IMR-90 (cell line): ENCODE measurements at regions not wholly inside any gene's neighbourhood (a gene's known extent, or its start where the extent isn't known, plus 50 kb on each side); places are given as distances from the start of the nearest gene placed in this dataset.

Experiments
- ATAC-seq: fragments of 200-7000 bp; cut with Tn5 transposase; 2 replicates; pipeline ENCODE4 v1.9.1; 2020; ENCODE audit warnings: low read depth, mild to moderate bottlenecking, moderate library complexity
- BruUV-seq: library from RNA; stranded (reverse); fragments of 400-500 nt; replicated peaks from 2 replicates; lab custom pipeline; 2021; lab: Mats Ljungman, UMichigan
- CTCF ChIA-PET: fragments of 300-600 bp; formaldehyde crosslinking; extraction: SDS; loops from one replicate; lab custom pipeline; 2021; ENCODE audit warnings: antibody characterized with exemption; lab: Yijun Ruan, JAX
- POLR2A ChIA-PET: fragments of 300-600 bp; sonication (Branson Sonifier 250); formaldehyde crosslinking; loops from one replicate; lab custom pipeline; 2022; ENCODE audit warnings: antibody characterized with exemption; ENCODE audit not compliant: unreplicated experiment; lab: Charles Lee
- DNase-seq: peaks from one replicate; pipeline ENCODE4 v3.0.0; 2013
- H2AFZ ChIP-seq: replicated peaks from 2 replicates; pipeline ENCODE3; 2013; ENCODE audit warnings: low read length, mild to moderate bottlenecking; ENCODE audit not compliant: poor library complexity
- H2AK5ac ChIP-seq: 2 replicates; pipeline ENCODE4 v1.6.1; 2013; ENCODE audit warnings: low read depth, low read length, inconsistent platforms
- H2AK9ac ChIP-seq: replicated peaks from 2 replicates; pipeline ENCODE3; 2013; ENCODE audit warnings: mild to moderate bottlenecking, low read depth, low read length, moderate library complexity; ENCODE audit not compliant: poor library complexity
- H2BK120ac ChIP-seq: 2 replicates; pipeline ENCODE4 v1.6.1; 2013; ENCODE audit warnings: low read depth, low read length, inconsistent platforms
- H2BK15ac ChIP-seq: 3 replicates; pipeline ENCODE4 v1.6.1; 2013; ENCODE audit warnings: low read depth, low read length, inconsistent platforms
- H2BK20ac ChIP-seq: 2 replicates; pipeline ENCODE4 v1.6.1; 2013; ENCODE audit warnings: low read depth, mild to moderate bottlenecking, inconsistent platforms, low read length, moderate library complexity
- H2BK5ac ChIP-seq: 2 replicates; pipeline ENCODE4 v1.6.1; 2013; ENCODE audit warnings: mild to moderate bottlenecking, low read depth, low read length, inconsistent platforms; ENCODE audit not compliant: poor library complexity, severe bottlenecking
- H3K14ac ChIP-seq: replicated peaks from 2 replicates; pipeline ENCODE4 v1.6.1; 2013; ENCODE audit warnings: low read depth, low read length, inconsistent platforms
- H3K18ac ChIP-seq: 2 replicates; pipeline ENCODE4 v1.6.1; 2013; ENCODE audit warnings: low read depth, low read length, control low read depth
- H3K23ac ChIP-seq: 2 replicates; pipeline ENCODE4 v1.6.1; 2013; ENCODE audit warnings: low read depth, low read length, inconsistent platforms
- H3K27ac ChIP-seq: 2 replicates; pipeline ENCODE4 v1.5.1; 2013; ENCODE audit warnings: mild to moderate bottlenecking, control low read depth, low read length; ENCODE audit not compliant: insufficient read depth
- H3K27me3 ChIP-seq: 2 replicates; pipeline ENCODE4 v1.6.1; 2013; ENCODE audit warnings: low read length; ENCODE audit not compliant: control insufficient read depth, insufficient read depth
- H3K36me3 ChIP-seq: 2 replicates; pipeline ENCODE4 v1.6.1; 2013; ENCODE audit warnings: low read length, mixed read lengths; ENCODE audit not compliant: control insufficient read depth, insufficient read depth
- H3K4ac ChIP-seq: 2 replicates; pipeline ENCODE4 v1.6.1; 2013; ENCODE audit warnings: low read depth, low read length, inconsistent platforms
- H3K4me1 ChIP-seq: 2 replicates; pipeline ENCODE4 v1.6.1; 2013; ENCODE audit warnings: low read length, mixed read lengths; ENCODE audit not compliant: control insufficient read depth, insufficient read depth
- H3K4me2 ChIP-seq: 2 replicates; pipeline ENCODE4 v1.6.1; 2013; ENCODE audit warnings: low read depth, mild to moderate bottlenecking, control low read depth, low read length, moderate library complexity
- H3K4me3 ChIP-seq: 2 replicates; pipeline ENCODE4 v1.5.1; 2013; ENCODE audit warnings: low read depth, mild to moderate bottlenecking, control low read depth, low read length, moderate library complexity; ENCODE audit not compliant: insufficient read depth
- H3K56ac ChIP-seq: 2 replicates; pipeline ENCODE4 v1.6.1; 2013; ENCODE audit warnings: low read length, inconsistent platforms; ENCODE audit not compliant: insufficient read depth; ENCODE audit errors: extremely low read depth
- H3K79me1 ChIP-seq, 2 experiments: 2 replicates each; pipeline ENCODE4 v1.6.1; 2013; ENCODE audit warnings: low read length in 2 of 2, inconsistent platforms in 1 of 2, low read depth in 1 of 2
- H3K9ac ChIP-seq: 2 replicates; pipeline ENCODE4 v1.6.1; 2013; ENCODE audit warnings: low read depth, low read length, control low read depth
- H3K9me1 ChIP-seq: 2 replicates; pipeline ENCODE4 v1.6.1; 2013; ENCODE audit warnings: low read length, inconsistent platforms; ENCODE audit not compliant: insufficient read depth
- H3K9me3 ChIP-seq: 2 replicates; pipeline ENCODE4 v1.6.1; 2013; ENCODE audit warnings: low read length; ENCODE audit not compliant: control insufficient read depth, insufficient read depth
- H4K20me1 ChIP-seq: 2 replicates; pipeline ENCODE4 v1.6.1; 2013; ENCODE audit warnings: low read length, inconsistent platforms; ENCODE audit not compliant: insufficient read depth
- H4K5ac ChIP-seq: 2 replicates; pipeline ENCODE4 v1.6.1; 2013; ENCODE audit warnings: mild to moderate bottlenecking, low read depth, low read length, control low read depth
- H4K8ac ChIP-seq, 2 experiments: 2 replicates each; pipeline ENCODE4 v1.6.1; 2013; ENCODE audit warnings: low read depth in 2 of 2, low read length in 2 of 2, control low read depth in 1 of 2, inconsistent platforms in 1 of 2
- H4K91ac ChIP-seq: 2 replicates; pipeline ENCODE4 v1.6.1; 2013; ENCODE audit warnings: low read depth, low read length, inconsistent platforms; ENCODE audit not compliant: insufficient read depth
- CHD1 ChIP-seq: IDR thresholded peaks from 2 replicates; pipeline ENCODE4 v1.6.1; 2012; ENCODE audit warnings: low read depth, low read length, improper control_type of control experiment
- CTCF ChIP-seq: conservative IDR thresholded peaks from 2 replicates; pipeline ENCODE4 v1.5.1; 2012; ENCODE audit warnings: mild to moderate bottlenecking, low read depth, low read length, improper control_type of control experiment
- ELK1 ChIP-seq: fragments of 150-350 bp; IDR thresholded peaks from 2 replicates; pipeline ENCODE4 v1.6.1; 2016; ENCODE audit warnings: low read depth, mild to moderate bottlenecking, low read length, moderate library complexity, borderline replicate concordance
- FOS ChIP-seq: fragments of 150-350 bp; IDR thresholded peaks from 2 replicates; pipeline ENCODE4 v1.6.1; 2016; ENCODE audit warnings: low read depth, low read length
- MAZ ChIP-seq: IDR thresholded peaks from 2 replicates; pipeline ENCODE4 v1.6.1; 2012; ENCODE audit warnings: low read depth, mild to moderate bottlenecking, low read length, improper control_type of control experiment, moderate library complexity, borderline replicate concordance
- MXI1 ChIP-seq: IDR thresholded peaks from 2 replicates; pipeline ENCODE4 v1.6.1; 2012; ENCODE audit warnings: low read depth, mild to moderate bottlenecking, low read length, moderate library complexity, borderline replicate concordance
- RCOR1 ChIP-seq: IDR thresholded peaks from 2 replicates; pipeline ENCODE4 v1.6.1; 2012; ENCODE audit warnings: mild to moderate bottlenecking, low read length, improper control_type of control experiment; ENCODE audit not compliant: insufficient replicate concordance
- RFX5 ChIP-seq: IDR thresholded peaks from 2 replicates; pipeline ENCODE4 v1.8.0; 2012; ENCODE audit warnings: low read depth, mild to moderate bottlenecking, low read length, moderate library complexity
- USF2 ChIP-seq: fragments of 150-350 bp; IDR thresholded peaks from 2 replicates; pipeline ENCODE4 v1.6.1; 2017; ENCODE audit warnings: mild to moderate bottlenecking, antibody characterized with exemption, low read length, low read depth
- whole genome bisulfite sequencing, 2 experiments: methylation state at CpG; one replicate each; pipeline versions ENCODE4 v1.1.5 to v1.1.7; 2013; ENCODE audit warnings: missing lambda C conversion rate in 2 of 2; ENCODE audit not compliant: insufficient read length in 1 of 2; ENCODE audit errors: extremely low coverage in 2 of 2; 5-methylcytosine and 5-hydroxymethylcytosine counted together
- dilution Hi-C: fragments of 300-500 bp; cut with HindIII; formaldehyde crosslinking; loops from one replicate; pipeline ENCODE4 v1.14.3; 2018; ENCODE audit warnings: low sequenced_read_pairs; ENCODE audit not compliant: unreplicated experiment
- in situ Hi-C: fragments of 300-500 bp; cut with MboI; formaldehyde crosslinking; loops from 3 replicates; pipeline ENCODE4 v1.14.3; 2019; ENCODE audit warnings: low sequenced_read_pairs, inconsistent platforms, mixed read lengths
- intact Hi-C: fragments of 100-400 bp; cut with micrococcal nuclease; formaldehyde crosslinking; loops from 2 replicates; pipeline ENCODE4 v1.10.0; 2022

GRCh38 chr13:44778761-44779484 is 202.8 kb upstream of the TSC22D1 start:
- WGBS, 2 experiments: no CpG with 5 or more reads among the region's 9 CpGs
- Histone ChIP-seq H4K5ac (no peak overlapping the region), H3K4me1 (no peaks in the 10 kb centered on the region), H2AFZ (no peak overlapping the region), H4K91ac (no peak overlapping the region), H3K27ac (no peak overlapping the region), H2BK20ac (no peak overlapping the region), H4K20me1 (no peaks in the 10 kb centered on the region), H3K9me1 (no peaks in the 10 kb centered on the region), H3K79me1 (no peaks in the 10 kb centered on the region), H4K8ac (no peak overlapping the region), H3K56ac (no peak overlapping the region), H2BK15ac (no peak overlapping the region), H2AK9ac (no peak overlapping the region), H3K36me3 (no peaks in the 10 kb centered on the region), H3K9ac (no peak overlapping the region), H3K4ac (no peak overlapping the region), H2AK5ac (no peak overlapping the region), H3K27me3 (no peaks in the 10 kb centered on the region), H3K14ac (no peak overlapping the region), H3K18ac (no peak overlapping the region), H2BK5ac (no peak overlapping the region), H3K4me2 (no peak overlapping the region), H2BK120ac (no peak overlapping the region), H3K9me3 (no peaks in the 10 kb centered on the region), H3K4me3 (no peak overlapping the region), H3K23ac (no peak overlapping the region)
- TF ChIP-seq MAZ (no peak), CTCF (no peak), RFX5 (no peak), USF2 (no peak), FOS (no peak), ELK1 (no peak), RCOR1 (no peak), CHD1 (no peak), MXI1 (no peak)
- BruUV-seq: no TSS peak
- POLR2A ChIA-PET: no interaction called here
- no peak for ATAC-seq
- CTCF ChIA-PET: no interaction called here
- in situ Hi-C loops (no loop called here), dilution Hi-C loops (no loop called here), intact Hi-C loops (no loop called here)
- DNase-seq: no peak
